SIG-M5 treated with dmso at 0.1 percent for 504 hours (cell line): ENCODE measurements at regions not wholly inside any gene's neighbourhood (a gene's known extent, or its start where the extent isn't known, plus 50 kb on each side); places are given as distances from the start of the nearest gene placed in this dataset.

Experiments
- DNase-seq: peaks from one replicate; lab custom pipeline; 2025; ENCODE audit not compliant: unreplicated experiment; lab: John Stamatoyannopoulos, UW

- no peak for DNase-seq
Observed at GRCh38 chr7:15938115-15938514, 251.6 kb upstream of the MEOX2 start.

- no peak for DNase-seq
Observed at GRCh38 chr7:15937571-15937970, 251.1 kb upstream of the MEOX2 start.

DNA sequence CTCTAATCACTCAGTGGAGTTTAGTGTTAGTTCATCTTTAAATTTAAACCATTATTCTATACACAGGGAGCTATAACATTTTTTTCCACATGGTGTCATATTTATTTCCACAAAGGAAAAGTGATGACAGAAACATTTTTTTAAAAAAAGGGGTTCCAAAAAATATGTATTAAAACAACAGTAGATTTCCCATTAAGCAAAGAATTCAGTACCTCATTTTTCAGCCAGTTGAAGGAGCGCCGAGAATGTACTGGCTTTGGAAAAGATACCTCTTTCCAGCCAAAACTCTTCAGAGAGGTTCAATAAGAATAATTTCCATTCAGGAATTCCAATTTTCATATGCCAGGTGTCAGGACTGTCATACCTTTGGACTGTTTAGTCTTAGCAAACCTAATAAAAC lies 250.5 kb upstream of the MEOX2 start:
- no peak for DNase-seq

DNA sequence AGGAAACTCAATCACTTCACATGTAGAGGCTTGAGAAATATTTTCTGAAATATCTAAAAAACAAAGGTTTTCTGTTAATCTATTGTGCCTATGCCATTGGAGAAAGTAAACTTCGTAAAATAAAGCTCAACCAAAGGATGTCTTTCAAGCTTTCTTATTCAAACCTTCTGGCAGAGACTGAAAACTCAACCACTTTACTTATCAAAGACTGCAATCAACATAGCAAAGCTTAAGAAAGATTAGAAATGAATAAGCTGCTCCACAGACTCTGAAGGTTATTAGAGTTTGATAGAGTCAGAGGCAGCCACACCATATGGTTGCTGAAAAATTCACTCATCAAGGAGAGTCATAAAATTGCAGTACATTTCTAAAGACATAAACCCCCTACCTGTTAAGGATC lies 245.8 kb upstream of the MEOX2 start:
- no peak for DNase-seq

- no peak for DNase-seq
Observed at GRCh38 chr7:15929411-15929810, 242.9 kb upstream of the MEOX2 start.

- no peak for DNase-seq
Observed at GRCh38 chr7:15925608-15926007, 239.1 kb upstream of the MEOX2 start.

GRCh38 chr7:15924910-15925309 lies 238.4 kb upstream of the MEOX2 start:
- no peak for DNase-seq

DNA sequence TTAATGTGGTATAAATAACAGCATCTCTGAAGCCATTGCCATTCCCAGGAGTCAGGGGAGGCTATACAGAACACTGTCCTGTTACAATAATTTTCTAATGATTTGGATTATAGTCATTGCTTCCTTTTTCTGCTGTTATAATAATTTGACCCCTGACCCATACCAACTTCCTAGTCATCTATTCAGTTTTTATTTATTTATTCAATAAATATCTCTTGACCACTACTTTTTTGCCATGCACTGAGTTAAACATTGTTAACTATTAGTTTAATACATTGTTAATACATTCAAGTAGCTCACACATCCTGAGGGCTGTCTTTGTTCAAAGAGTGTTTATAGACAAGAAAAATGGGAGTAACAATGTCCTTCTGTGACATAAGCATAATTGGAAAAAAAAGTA lies 235.5 kb upstream of the MEOX2 start:
- DNase-seq = no peak

- no peak for DNase-seq
Observed at GRCh38 chr7:15921576-15921975, 235.1 kb upstream of the MEOX2 start.

GRCh38 chr7:15920953-15921352 lies 234.5 kb upstream of the MEOX2 start:
- no peak for DNase-seq

DNA sequence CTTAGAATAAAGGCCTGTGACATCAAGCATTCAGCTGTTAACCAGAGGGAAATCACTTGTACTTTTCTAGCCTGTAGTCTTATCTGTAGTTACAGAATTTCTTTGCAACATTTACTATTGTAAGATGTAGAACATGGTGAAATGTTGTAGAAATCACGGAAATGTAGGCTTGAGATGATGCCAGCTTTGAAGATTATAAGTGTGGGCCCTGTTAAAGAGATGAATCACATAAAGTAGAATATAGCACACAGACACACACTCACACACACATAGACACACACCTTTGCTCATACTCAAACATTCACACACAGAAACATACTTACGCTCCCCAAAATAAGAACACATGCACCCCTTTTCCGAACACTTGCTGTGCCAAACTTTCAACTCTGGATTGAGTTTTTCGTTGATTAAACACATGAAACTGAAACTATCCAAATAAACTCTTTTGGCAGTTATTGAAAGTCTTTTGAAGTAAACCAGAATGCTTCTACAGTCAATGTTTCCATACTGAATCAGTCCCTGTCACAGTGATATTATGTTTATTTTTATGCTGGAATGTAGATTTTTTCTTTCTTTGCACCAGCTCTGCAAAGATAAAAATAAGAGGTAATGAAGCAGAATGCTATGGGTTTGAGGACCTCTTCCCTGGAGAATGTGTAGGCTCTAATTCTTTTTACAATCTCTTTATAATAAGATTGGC lies 230.3 kb upstream of the MEOX2 start:
- DNase-seq = no peak

DNA sequence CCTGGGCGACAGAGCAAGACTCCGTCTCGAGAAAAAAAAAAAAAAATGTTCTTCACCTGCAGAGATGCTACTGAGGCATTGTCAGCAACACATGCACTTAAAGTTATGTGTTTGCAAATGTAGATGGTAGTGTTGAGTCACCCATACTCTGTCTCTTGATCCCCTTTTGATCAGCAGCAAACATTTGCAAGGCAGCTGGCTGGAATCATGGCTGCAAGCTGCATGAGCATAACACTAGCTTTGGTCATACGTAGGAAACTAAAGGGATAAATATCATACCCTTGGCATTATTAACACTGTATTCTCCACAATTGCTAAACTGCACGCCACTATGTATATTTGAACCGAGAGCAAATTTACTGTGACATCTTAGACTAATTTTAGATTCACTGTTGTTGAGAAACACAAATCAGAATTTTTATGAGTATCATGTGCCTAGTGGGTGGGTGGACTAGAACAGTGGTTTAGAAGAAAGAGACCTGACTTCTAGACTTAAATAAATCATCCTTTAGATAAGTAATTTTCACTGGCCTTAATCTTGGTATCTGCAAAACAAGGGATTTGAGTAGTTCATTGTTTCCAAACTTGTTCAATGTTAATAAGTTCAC lies 229.3 kb upstream of the MEOX2 start:
- no peak for DNase-seq

- DNase-seq = no peak
Observed at GRCh38 chr7:15914611-15915010, 228.1 kb upstream of the MEOX2 start.

GRCh38 chr7:15906436-15906835 lies 220.0 kb upstream of the MEOX2 start:
- no peak for DNase-seq

DNA sequence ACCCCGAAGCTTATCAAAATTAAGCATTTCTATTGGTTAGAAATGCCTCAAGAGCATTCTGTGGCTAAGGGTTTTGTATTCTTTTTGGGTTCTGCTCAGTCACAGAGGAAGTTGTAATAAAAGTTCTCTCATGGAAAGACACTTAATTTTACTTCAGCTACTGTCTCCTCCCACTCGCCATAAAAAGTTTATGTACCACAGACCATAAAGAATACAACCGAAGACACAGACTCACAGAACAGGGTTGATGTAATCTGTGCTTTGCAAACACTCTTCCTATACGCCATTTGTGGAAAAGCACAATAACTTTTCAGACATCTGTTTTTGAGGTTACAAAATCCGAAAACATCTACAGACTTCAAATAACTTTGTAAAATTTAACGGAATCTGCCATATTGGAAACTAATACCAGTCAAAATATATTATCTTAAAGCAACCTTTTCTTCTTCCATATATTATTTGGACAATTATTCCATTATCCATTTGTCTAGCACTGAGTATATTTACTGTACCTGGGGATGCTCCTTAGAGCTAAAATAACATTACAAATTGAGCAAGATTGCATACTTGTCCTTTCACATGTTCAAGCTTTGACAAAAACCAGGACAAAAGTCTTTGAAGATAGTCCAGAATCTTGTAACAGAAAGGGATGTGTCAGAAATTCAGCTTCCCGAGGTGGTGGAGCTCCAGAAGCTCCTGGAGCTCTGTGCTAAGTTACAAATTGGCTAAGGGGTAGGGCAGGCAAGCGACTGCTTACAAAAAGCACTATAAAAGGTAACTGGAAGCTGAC lies 219.0 kb upstream of the MEOX2 start:
- DNase-seq = no peak

DNA sequence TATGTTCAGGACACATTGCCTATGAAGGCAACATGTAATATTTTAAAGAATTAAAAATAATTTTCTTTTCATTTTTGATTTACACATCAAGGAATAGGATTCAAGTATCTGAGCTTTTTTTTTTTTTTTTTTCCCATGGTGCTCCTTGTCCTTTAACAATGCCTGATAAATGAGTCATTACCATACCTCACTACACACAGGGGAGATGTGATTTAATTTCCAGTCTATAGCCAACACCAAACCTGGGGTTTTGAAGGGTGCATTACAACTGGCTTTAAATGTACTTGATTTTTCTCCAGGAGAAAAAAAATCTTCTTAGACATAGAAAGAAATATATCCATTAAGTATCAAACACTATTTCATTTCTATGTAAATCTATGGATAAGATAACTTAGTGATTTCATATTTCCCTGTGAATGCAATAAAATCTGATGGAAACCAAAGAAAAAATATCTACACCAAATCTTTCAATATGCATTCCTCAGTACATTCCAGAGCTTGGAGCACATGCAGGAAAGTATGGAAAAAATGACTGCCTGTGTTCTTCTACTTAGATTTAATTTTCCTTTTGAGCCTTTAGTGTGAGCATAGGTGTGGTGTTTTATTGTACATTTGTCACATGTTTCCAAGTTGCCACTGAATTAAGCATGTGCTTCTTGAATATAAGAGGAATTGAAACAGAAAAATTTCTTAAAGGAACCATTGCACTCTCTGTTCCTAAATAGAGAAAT lies 204.8 kb upstream of the MEOX2 start:
- no peak for DNase-seq

- DNase-seq = peak; percentile 17
Observed at GRCh38 chr7:15889507-15889906, 203.0 kb upstream of the MEOX2 start.

DNA sequence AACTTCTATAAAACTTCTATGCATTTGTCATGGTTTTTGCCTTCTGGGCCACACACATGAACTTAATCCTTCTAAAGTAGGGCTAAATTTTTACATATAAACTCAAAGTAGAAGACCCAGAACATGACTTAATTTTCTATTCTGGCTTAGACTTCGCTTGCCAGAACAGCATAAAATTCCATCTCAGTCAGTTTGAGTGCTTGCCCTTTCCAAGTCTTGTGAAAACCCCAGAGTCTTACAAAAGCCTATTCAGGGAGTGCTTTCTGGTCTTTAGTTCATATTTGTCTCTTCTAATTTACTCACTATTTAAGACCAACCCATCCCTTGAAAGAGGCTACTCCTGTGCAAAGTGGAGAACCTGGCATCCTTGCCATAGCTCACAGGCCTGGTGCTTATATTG lies 201.6 kb upstream of the MEOX2 start:
- no peak for DNase-seq

- peak; percentile 50 for DNase-seq
Observed at GRCh38 chr7:15886626-15887025, 200.1 kb upstream of the MEOX2 start.

DNA sequence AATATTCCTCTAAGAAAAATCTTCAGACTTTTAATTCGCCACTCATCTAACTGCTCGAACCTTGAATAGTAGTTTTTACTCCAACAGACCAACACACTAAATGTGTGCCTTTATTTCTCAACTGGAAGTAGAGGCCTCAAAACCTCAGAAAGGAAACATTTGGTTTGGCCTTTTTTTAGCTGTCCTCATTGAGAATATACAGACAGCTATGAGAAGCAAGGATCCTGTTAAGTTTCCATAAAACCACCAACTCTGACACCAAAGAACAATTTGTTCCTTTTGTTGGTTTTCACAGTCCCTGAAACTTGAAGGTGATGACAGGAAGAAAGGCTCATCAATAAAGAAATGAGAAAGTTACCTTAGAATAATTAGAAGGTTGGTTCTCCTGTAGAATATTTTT lies 199.2 kb upstream of the MEOX2 start:
- DNase-seq = peak; percentile 32

DNA sequence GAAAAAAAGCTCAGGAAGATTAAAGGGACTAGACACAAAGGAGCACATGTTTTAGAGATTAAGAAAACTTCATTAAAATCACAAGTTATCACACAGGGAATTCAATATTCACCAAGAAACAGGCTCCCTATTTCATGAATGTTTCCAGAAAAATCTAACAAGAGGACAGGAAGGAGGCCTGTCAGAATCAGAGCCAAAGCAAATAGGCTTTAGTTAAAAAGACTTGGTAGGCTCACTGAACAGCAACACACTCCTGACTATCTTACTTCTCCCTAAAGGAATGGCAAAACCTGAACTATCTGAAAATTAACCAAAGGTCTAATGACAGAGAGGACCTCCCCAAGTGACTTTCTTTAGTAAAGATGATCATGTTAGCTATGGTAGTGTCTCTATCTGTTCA lies 188.3 kb upstream of the MEOX2 start:
- no peak for DNase-seq

GRCh38 chr7:15870347-15870746 lies 183.9 kb upstream of the MEOX2 start:
- no peak for DNase-seq
